Frontal cortex (tissue), 3 donors: ENCODE measurements at regions not wholly inside any gene's neighbourhood (a gene's known extent, or its start where the extent isn't known, plus 50 kb on each side); places are given as distances from the start of the nearest gene placed in this dataset.

ENCODE experiments used
- DNase-seq, 2 donors: peaks; one replicate each; pipeline ENCODE4 v3.0.0; 2012; ENCODE audit warnings: low spot score in 2 of 2
- FAIRE-seq: peaks from 2 replicates; lab custom pipeline; 2012; peaks lifted over from hg19 to GRCh38; lab: Jason Lieb, UNC
- donor health status: control.
- donor health status: control.
- donor health status: control.

DNA sequence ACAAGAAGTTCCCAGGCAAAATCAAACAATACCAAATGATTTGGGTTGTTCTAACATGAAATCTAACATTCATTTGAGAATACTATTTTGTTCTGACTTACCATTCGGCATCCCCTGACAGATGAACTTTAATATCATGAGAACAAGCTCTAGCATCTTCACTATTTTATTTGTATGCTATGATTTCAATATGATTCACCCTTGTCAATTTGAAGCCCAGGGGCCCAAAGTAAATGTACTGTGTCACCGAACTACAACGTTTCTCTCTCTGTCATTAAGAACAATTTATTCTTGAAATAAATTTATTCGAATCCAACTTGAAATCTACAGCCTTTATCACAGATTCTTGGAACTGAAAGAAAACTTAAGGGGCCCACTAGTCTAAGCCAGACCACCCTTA, 146.2 kb upstream of the RASSF8 start:
- DNase-seq (no peak), FAIRE-seq (no peak)

DNA sequence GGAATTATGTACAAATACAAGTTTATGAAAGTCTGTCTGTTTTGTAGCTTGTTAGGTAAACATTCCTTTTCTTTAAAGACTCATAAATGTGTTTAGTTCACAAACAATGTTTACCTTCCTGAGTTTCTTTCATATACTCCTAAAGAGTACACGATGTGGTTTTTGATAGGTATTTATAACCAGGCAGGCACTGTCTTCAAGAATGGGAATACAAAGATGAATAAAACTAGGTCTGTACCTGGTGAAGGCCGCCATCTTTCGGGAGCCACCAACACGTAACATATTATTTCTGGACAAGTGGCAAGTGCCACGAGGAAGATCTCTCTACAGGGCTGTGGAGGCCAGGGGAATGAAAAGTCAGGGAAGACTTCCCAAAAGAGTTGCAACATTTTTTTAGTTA, 144.6 kb upstream of the RASSF8 start:
- DNase-seq (no peak), FAIRE-seq (no peak)

DNA sequence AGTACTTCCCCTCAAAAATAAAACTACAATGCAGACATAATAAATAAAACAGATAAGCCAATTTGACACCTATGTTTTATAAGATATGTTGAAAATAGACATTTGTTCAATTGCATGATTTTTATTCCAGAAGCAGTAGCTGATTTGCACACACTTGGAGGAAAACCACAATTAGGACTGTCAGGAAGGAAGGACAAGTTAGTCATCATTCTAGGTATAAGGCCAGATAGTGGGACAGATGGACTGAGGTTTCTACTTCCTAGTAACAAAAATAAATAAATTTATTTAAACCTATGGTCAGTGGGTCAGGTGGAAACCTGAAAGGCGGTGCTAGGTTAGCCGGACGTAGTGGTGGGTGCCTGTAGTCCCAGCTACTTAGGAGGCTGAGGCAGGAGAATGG, 141.8 kb upstream of the RASSF8 start:
- FAIRE-seq (no peak), DNase-seq (no peak)

DNA sequence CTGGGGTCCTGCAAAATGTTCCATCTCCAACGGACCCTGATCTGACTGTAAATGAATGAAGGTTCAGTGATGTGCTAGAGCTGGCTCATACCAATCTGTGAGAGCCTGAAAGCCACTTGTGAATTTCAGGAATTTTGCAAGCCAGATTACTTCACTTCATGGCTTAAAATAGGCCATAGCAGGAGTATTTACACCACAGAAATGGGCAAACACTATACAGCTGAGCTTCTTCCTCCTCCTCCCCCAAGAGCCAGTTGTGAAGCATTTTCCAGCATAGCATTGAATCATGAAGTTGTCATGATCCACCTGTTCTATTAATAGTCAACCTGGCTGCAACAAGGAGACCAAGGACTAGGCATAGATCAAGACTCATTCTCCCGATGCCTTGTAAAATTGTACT, 141.3 kb upstream of the RASSF8 start:
- FAIRE-seq (no peak), DNase-seq (no peak)

DNA sequence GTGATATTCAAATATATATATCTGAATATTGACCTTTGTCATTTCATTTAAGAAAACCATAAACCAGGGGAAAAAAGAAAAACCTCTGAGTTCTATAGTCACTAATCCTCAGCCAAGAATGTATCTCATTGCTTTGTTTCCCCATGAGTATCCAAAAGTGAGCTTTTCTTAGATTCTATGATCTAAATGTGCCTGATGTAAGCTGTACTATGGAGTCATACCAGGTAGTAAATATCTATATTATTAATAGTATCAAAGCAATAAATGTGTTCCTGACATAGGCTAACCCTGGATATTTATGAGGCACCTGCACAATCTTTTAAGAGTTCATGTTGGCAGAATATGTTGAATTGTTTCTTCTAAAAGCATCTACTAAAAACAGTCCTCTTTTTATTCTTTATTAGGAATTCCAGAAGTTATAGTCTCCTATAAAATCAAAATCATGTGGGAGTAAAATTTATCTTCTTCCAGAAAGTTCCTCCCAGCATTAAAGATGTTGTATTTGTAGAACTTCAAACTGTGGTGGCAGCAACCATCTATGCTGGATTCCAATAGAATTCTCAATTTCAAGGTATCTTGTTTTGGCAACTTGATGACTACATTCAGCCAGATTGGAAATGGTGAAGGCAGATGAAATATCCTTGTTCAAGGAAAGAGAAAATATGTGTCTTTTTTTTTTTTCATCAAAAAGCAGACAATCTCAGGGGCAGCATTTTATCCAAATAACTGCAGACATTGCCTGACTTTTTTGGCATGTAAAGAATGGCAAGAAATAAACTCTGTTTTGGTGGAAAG, 139.7 kb upstream of the RASSF8 start:
- no peak for DNase-seq
- no peak for FAIRE-seq

DNA sequence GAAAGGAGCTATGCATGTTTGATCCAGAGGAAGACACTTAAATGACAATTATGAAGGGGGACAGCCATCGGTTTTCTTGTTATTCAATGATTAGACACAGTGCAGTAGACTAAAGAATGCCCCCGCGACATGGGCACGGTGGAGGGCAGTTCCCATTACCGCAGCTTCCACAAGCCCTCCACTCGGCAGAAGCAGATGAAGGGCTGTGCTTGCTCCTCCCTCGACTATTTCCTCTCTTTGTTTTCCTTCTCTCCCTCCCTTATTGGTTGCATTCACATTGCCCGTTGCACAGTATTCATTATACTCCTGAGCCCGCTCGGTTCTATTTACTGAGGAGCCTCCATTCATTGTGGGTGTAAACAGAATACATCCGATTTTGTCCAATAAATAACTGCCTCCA, 138.8 kb upstream of the RASSF8 start:
- FAIRE-seq (no peak), DNase-seq (no peak)

DNA sequence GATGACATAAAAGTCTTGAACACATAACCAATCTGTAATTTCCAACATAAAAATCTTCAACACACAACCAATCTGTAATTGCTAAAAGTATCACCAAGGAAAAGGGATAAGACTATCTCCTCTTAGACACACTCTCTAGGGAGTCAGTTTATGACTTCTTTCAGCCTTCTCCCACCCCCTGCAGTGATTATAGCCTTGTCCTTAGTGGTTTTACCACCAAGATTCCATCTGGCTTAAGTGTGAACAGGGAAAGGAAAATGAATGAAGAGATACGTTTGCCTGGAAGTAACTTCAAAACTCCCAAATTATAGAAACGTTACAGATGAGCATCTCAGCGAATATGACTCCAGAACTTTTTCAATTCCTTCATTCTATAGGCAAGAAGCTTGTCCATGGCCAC, 136.2 kb upstream of the RASSF8 start:
- no peak for DNase-seq
- FAIRE-seq: no peak

DNA sequence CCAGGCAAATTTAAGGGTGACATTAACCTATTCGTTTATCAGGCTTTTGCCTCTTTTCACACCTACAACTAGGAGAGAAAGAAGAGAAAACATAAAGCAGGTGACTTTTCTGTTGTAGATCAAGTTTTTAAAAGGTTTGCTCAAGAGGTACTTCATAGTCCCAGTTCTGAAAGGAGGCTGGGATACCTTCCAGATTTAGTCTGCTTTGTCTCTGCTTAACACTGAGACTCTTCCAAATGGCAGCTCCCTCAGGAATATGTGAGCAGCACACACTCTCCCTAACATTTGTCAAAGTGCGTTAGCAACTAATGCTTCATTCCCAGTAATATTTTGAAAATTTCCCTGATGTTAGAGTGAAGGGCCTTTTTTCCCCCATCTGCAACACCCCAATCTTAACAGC, 133.7 kb upstream of the RASSF8 start:
- FAIRE-seq: no peak
- DNase-seq: no peak

DNA sequence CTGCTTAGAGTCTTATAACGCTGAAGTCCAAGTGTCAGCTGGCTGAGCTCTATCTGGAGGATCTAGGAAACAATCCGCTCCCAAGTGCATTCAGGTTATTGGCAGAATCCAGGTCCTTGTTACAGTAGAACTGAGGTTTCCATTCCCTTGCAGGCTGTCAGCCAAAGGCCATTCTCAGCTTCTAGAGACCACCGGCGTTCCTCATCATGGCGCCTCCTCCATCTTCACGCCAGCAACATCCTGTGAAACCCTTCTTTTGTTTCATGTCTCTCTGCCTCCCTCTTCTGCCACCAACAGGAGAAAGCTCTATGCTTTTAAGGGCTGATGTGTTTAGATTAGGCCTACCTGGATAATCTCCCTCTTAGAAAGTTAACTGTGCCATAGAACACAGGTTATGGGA, 133.0 kb upstream of the RASSF8 start:
- DNase-seq: no peak
- FAIRE-seq: no peak

DNA sequence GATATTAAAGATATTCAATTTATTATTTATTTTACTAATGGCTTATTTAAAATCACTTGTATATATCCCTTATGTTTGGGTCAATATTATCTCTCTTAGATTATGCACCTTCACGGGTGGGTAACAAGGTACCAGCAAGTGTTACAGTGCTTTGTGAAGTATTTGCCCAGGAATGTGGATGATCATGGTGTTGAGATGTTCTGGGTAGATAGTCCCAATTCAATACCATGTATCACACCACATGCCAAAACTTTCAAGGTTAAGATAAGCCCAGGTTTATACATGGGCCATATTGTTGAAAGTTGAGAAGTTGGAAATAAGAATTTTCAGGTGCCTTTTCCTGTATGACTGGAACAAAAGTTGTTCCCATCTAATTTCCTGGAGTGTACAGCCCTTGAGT, 131.3 kb upstream of the RASSF8 start:
- no peak for DNase-seq
- FAIRE-seq: no peak

DNA sequence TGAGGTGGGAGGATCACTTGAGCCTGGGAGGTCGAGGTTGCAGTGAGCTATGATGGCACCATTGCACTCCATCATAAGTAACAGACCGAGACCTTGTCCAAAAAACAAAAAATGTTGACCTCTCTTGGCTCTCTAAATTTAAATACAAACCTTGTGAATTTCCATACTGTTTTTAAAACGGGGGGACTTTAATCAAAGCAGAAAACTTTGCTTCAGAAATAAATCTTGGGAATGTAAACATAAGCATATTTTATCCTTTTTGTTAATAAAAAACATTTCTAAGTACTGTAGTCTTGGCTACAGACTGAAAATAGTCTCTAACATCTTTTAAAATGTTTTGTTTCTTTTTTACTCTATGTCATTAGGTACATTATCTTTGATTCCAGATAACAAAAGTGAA, 130.7 kb upstream of the RASSF8 start:
- FAIRE-seq: no peak
- DNase-seq: no peak

DNA sequence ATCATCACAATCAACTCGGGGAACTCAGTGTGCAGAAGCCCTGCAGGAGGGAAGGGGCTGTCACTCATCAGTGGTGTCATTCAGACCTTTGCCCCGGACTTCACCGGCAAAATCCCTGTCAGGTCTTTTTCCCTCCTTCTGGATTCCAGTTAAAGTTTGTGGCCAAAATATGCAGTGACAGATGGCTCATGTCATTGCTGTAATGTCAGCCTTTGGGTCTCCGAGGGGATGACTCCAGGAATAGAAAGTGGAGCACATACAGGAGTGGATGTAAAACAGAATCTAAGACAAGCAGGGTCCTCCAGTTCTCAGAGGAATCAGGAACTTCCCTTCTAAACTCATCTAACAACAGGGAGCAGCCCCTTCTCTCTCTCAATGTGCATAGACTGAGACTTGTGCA, 130.3 kb upstream of the RASSF8 start:
- DNase-seq: no peak
- FAIRE-seq: no peak

DNA sequence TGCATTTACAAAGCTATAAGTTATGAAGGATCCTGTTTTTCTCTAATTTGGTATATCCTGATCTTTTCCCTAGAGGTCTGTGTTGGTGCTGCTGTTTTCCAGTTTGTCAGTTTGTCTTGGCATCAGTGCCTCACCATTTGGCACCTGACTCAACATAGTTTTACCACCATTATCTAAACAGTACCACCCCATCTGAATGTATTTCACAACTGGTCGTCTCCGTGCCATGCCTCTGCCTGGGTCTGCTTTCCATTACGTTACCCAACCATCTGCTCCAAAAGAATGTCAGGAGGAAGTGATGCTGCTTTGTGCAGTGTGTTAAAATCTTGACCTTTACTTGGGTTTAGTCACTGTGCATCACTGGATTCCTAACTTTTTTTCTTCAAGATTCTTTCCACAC, 129.3 kb upstream of the RASSF8 start:
- no peak for DNase-seq
- no peak for FAIRE-seq

DNA sequence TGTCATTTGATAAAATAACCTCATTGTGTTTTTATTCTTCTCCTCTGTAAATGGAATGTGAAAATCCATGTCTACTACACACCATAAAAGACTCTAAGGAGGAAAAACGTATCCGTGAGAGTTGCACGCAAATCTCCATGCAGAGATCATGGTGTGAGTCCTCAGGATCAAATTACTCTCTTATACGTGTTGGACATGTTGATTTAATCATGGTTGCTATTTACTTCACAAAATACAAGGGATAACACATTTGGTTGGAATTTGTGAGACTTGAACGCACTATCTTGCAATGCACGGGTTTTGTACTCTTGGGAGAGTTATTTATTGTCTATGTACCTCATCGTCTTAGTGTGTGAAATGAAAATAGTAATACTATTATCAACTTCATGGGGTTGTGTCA, 128.0 kb upstream of the RASSF8 start:
- FAIRE-seq (no peak), DNase-seq (no peak)

DNA sequence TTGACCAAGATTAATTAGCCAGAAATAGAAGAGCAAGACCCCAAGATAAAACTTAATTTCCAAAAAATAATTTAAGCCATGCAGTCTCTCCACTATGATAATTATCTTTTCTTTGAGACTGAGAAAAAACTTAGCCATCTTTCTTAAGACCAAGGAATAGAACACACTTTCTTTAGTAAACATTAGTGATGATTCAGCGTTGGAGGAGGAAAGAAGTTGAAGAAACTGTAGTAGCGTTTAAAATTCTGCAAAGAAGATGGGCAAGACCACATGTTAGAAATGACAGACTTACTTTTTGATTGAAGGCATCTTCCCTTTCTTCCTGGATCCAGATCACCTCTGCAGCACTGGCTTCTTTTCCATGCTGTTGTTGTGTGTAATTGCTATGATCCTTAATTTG, 124.8 kb upstream of the RASSF8 start:
- no peak for FAIRE-seq

DNA sequence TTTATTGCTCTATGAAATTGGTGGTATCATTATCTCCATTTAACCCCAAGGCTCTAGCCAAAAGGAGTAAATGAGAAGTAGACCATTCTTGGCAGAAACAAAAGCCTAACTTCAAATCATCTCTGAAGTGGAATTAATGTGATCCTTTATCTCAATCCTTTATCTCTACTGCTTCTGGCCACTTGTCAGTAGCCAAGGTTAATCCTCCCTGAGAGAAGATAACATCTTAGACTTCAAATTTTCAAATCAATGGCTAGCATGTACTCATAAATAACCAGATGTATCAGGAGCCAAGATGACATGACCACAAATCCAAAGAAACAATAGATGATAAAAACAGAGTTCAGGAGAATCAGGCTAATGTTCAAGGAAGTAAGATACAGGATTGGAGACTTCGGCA, 123.1 kb upstream of the RASSF8 start:
- FAIRE-seq (no peak), DNase-seq (no peak)

More for the DNA sequence above, 124.8 kb upstream of the RASSF8 start:
- DNase-seq: no peak

DNA sequence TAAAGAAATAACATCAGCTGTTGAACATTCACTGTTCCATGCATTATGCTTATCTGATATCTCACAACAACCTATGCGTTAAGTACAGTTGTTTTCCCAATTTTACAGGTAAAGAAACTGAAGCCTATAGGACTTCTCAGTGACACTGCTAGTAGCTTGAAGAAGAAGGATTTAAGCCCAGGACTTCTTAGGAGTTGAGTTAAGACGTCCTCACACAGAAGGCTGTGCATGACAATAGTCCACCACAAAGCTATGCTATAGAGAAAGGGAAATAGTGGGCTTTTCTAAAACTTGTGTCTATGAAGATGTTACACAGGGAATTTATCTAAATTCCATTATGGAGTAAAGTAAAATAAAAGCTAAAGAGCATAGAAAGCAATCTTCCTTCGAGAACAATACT, 120.5 kb upstream of the RASSF8 start:
- FAIRE-seq: no peak
- DNase-seq: no peak

DNA sequence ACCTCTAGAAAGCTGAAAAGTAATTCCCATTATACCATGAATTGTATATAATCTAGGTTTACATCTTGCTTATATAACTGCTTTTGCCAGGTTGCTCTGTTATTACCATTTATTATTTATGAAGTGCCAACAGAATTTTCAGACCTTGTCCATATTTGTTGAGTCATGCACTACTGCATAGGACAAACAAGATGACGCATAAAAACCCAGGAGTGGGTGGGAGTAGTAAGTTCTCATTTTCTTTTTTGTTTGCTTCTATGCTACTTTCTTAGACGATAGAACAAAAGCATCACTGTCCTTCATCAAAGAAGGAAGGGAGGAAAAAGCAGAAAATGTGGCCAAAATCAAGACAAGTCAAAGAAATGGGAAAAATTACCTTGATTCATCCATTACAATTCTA, 119.0 kb upstream of the RASSF8 start:
- DNase-seq: no peak
- no peak for FAIRE-seq

DNA sequence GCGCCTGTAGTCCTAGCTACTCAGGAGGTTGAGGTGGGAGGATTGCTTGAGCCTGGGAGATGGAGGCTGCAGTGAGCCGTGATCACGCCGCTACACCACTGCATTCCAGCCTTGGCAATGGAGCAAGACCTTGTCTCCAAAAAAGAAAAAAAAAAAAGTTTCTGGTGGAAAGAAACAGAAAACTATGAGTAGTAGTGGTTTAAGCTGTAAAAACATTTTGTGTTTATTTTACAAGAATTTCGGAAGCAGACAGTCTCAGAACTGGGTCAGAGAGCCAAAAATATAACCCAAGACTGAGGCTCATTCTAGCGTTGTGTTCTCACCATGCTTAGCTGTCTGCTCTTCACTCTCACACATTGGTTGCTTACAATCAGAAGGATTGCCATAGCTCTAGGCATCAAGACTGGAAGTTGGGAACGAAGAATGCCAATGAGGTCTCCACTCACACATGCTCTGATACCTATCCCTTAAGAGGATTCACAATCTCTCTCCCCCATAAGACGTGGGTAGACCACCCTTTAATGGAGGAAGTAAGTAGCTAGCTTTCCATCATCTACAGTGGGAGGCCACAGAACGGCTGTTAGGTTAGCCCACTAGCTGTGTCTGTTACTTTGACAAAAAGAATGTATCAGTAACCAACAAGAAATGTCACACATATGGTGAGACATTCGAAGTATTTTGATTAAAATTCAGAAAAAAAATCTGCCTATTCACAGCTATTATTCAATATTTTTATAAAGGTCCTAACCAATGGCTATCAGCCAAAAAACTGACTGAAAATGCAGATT, 117.6 kb upstream of the RASSF8 start:
- FAIRE-seq (no peak), DNase-seq (no peak)

DNA sequence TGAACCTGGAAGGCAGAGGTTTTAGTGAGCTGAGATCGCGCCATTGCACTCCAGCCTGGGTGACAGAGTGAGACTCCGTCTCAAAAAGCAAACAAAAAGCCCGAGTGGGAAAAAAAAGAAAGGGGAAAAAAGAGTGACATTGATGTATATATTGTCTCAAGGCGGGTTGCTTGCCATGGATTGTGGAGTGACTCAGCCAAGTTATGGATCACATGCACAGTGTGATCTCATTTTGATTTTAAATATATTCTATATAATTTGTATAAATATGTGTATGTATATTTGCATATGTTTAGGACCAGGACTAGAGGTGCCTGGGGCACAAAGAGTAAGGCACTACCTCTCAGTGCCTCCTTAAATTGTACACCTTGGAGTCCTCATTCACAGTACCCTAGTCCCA, 116.2 kb upstream of the RASSF8 start:
- FAIRE-seq: no peak
- DNase-seq: no peak

DNA sequence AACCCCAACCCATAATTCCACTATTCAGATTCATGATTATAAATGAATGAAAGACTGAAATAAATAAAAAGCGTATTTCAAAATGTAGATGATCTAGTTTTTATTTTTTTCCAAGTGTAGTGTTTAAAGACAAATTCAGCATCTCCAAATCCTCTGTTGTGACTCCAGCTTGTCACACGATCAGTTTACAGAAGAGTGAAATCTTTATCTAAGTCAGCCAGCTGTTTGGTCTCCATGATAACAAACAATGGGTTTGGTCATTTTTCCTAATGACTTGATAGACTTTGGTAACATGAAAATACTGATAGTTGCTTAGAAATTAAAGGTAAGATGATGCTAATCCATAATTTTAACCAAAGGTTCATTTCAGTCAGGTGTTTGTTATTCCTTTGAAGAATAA, 114.5 kb upstream of the RASSF8 start:
- FAIRE-seq: no peak
- DNase-seq: no peak

DNA sequence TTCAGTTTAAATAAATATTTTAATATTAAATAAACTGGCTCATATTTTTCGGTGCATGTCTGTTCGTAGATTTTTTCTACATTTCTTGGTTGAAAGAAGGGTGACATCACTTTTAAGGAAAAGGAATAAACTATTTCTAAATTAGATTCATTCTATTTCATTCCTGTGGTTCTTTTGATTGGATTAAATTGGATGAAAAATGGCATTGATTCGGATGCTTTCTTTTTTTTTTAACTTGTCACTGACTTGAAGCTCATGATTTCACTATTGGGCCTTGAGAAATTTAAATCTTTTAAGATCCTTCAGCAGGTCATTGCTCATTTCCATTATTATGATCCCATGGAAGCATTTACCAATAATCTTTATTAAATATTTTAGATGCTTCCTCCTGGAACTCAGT, 113.1 kb upstream of the RASSF8 start:
- DNase-seq (no peak), FAIRE-seq (no peak)
